ENCODE measurements at regions not wholly inside any gene's neighbourhood (a gene's known extent, or its start where the extent isn't known, plus 50 kb on each side); places are given as distances from the start of the nearest gene placed in this dataset.
"Not testable (repeated sequence)": the region's sequence is repeated elsewhere in the genome, so short reads cannot be mapped to it uniquely, and the experiment has no call there.

DNA sequence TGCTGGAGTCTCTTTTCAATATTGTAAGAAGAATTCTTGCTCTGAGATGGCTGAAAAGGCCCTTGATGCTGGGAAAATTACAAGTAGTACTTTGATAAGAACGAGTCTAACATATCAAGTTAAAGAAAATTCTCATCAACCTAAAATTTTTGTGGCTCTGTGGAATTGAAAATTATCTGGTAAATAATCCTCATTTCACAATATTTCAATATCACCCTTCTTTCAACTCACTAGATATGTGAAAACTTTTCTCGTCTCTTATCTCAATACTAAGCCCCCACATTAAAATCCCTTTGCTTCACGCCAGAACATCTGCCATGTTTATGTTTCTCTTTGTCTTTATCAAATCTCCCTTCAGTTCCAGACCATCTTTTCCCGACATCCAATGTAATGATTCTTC lies 448.8 kb downstream of the ZNF516 start:
- Histone ChIP-seq H3K4me3 (no peak overlapping the region), H3K4me1 (no peaks in the 10 kb centered on the region), H3K9me3 (no peaks in the 10 kb centered on the region), H3K27ac (no peak overlapping the region), H3K36me3 (no peaks in the 10 kb centered on the region), H3K27me3 (no peaks in the 10 kb centered on the region)
- DNase-seq (ENCODE audit: low spot score in 2 of 2) = no peak
- intact Hi-C loops (cut with DNase I) = no loop called here
- TF ChIP-seq, protein P1, sequence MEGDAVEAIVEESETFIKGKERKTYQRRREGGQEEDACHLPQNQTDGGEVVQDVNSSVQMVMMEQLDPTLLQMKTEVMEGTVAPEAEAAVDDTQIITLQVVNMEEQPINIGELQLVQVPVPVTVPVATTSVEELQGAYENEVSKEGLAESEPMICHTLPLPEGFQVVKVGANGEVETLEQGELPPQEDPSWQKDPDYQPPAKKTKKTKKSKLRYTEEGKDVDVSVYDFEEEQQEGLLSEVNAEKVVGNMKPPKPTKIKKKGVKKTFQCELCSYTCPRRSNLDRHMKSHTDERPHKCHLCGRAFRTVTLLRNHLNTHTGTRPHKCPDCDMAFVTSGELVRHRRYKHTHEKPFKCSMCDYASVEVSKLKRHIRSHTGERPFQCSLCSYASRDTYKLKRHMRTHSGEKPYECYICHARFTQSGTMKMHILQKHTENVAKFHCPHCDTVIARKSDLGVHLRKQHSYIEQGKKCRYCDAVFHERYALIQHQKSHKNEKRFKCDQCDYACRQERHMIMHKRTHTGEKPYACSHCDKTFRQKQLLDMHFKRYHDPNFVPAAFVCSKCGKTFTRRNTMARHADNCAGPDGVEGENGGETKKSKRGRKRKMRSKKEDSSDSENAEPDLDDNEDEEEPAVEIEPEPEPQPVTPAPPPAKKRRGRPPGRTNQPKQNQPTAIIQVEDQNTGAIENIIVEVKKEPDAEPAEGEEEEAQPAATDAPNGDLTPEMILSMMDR (IDR thresholded peaks at IDR 0.05) = no peak

DNA sequence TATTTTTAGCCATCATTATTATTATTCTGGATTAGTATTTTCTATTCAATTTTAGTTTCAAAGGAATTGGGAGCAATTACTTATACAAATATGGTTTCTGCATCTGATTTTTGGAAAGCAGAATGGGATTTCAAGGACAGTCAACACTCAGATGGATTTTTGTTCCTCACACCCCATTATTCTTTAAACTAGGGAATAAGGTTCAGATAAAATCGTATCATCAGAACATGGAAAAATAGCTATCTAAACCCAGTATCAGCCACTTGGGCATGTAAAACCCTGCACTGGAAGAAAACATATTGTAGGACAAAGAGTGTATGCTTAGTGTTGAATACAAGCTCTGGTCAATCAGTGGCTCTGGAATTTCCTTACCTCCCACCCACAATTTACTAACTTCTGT lies 452.5 kb downstream of the ZNF516 start:
- TF ChIP-seq, protein P1 (IDR thresholded peaks at IDR 0.05) = no peak

DNA sequence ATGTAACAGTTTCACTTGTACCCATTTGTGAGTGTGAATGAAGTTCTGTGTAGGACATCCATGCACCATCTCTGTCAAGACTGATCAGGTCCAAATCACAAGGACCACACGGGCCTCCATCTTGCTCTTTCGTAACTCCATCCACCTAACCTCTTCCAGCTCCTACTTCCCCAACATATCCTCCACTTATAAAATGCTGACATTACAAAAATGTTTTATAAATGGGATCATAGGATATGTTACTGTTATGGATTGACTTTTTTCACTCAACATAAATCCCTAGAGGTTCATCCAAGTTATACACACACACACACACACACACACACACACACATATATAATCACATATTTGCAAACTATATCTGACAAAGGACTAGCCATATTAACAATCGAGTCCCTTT lies 476.8 kb downstream of the ZNF516 start:
- Histone ChIP-seq H3K27me3 (no peaks in the 10 kb centered on the region), H3K36me3 (no peaks in the 10 kb centered on the region), H3K4me3 (no peak overlapping the region), H3K9me3 (no peaks in the 10 kb centered on the region), H3K27ac (no peak overlapping the region), H3K4me1 (no peaks in the 10 kb centered on the region)
- intact Hi-C loops (cut with DNase I) = no loop called here
- TF ChIP-seq, protein P1 (IDR thresholded peaks at IDR 0.05) = no peak
- no peak for DNase-seq (ENCODE audit: low spot score in 2 of 2)

More for the DNA sequence above, 452.5 kb downstream of the ZNF516 start:
- H3K4me1 ChIP-seq = no peaks in the 10 kb centered on the region
- no peaks in the 10 kb centered on the region for H3K36me3 ChIP-seq
- intact Hi-C loops (cut with DNase I) = no loop called here
- H3K9me3 ChIP-seq = no peaks in the 10 kb centered on the region
- no peak overlapping the region for H3K4me3 ChIP-seq
- H3K27ac ChIP-seq = no peak overlapping the region
- DNase-seq (ENCODE audit: low spot score in 2 of 2) = no peak
- H3K27me3 ChIP-seq = no peaks in the 10 kb centered on the region

DNA sequence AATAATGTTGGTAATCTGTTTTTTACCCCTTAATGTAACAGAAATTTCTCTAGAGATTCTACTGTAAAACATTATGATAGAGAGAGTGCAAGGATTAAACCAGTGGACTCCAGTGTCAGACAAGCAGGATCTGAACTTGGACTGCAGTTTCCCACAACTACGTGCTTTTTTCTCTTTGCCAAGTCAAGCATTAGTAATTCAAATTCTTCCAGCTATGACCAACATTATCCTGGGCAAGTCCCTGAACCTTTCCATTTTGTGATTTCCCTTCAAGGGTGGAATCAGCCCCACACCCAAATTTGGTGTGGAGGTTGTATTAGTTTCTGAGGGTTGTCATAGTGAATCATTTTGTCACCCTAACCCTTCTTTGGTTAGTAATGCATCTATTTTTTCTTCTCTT lies 482.0 kb downstream of the ZNF516 start:
- Histone ChIP-seq H3K4me1 (no peaks in the 10 kb centered on the region), H3K27me3 (no peaks in the 10 kb centered on the region), H3K4me3 (no peak overlapping the region), H3K36me3 (no peaks in the 10 kb centered on the region), H3K9me3 (no peaks in the 10 kb centered on the region), H3K27ac (no peak overlapping the region)
- DNase-seq (ENCODE audit: low spot score in 2 of 2) = no peak
- TF ChIP-seq, protein P1 (IDR thresholded peaks at IDR 0.05) = no peak
- intact Hi-C loops (cut with DNase I) = no loop called here

DNA sequence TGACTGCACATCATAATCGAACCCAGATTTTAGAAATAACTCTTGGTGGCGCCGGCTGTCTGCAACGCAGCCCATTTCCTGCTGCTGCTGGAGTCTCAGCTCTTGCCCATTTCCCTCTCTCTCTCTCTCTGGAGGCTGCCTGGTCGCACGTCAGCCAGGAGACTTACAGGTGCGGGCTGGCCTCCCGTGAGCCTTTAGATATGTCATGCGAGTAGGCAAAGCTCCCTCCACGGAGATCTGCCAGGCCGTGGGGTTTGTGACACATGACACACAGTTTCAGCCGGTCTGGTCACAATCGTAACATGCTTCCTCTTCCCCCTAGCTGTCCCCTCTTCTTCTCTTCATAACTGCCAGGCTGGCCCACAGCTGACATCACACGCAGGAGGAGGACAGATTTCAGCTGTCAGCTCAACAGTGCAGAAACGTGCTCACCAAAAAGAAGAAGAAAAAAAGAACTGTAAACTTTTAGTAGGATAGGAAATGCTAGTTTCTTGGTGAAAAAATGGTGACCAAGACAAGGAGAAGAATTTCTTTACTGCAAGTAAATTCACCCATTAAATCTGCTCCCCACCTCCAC lies 489.3 kb downstream of the ZNF516 start:
- TF ChIP-seq, protein P1 (IDR thresholded peaks at IDR 0.05) = no peak
- Histone ChIP-seq H3K36me3 (no peaks in the 10 kb centered on the region), H3K4me1 (no peaks in the 10 kb centered on the region), H3K4me3 (no peak overlapping the region), H3K27ac (no peak overlapping the region), H3K9me3 (no peaks in the 10 kb centered on the region), H3K27me3 (no peaks in the 10 kb centered on the region)
- no peak for DNase-seq (ENCODE audit: low spot score in 2 of 2)
- intact Hi-C loops (cut with DNase I) = no loop called here

DNA sequence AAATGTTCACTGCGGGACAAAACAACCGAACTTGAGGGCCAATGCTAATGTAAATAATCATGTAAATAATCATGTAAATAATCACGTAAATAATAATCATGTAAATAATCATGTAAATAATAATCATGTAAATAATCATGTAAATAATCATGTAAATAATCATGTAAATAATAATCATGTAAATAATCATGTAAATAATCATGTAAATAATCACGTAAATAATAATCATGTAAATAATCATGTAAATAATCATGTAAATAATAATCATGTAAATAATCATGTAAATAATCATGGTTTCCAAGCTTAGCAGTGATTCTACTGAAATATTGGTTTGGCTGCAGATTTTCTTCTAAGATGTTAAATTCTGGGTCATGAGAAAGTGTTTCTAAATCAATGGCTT lies 507.1 kb downstream of the ZNF516 start:
- DNase-seq (ENCODE audit: low spot score in 2 of 2); H3K9me3 ChIP-seq; H3K27me3 ChIP-seq; H3K4me1 ChIP-seq; intact Hi-C loops (cut with DNase I); H3K27ac ChIP-seq; H3K4me3 ChIP-seq; H3K36me3 ChIP-seq: not testable (repeated sequence)

Data from ascending aorta (tissue), 2 donors.